CD14-positive monocyte (primary cell): ENCODE measurements at regions not wholly inside any gene's neighbourhood (a gene's known extent, or its start where the extent isn't known, plus 50 kb on each side); places are given as distances from the start of the nearest gene placed in this dataset.

ENCODE experiments used
- DNase-seq, 3 donors: peaks; one replicate each; pipeline ENCODE4 v3.0.0-alpha.2; 2011 to 2022
- H2AFZ ChIP-seq: 2 replicates; pipeline ENCODE4 v1.6.0; 2012; ENCODE audit warnings: mild to moderate bottlenecking, low read depth, low read length, inconsistent platforms; ENCODE audit not compliant: insufficient read depth, poor library complexity, severe bottlenecking
- H3K27ac ChIP-seq, 2 donors: 1 replicate in 1 of 2; 2 replicates in 1 of 2; pipeline ENCODE4 v1.5.1; 2012 to 2013; ENCODE audit warnings: low read length in 2 of 2, control low read depth in 1 of 2, inconsistent platforms in 1 of 2, low read depth in 1 of 2, mild to moderate bottlenecking in 1 of 2
- H3K27me3 ChIP-seq, 2 donors: one replicate each; pipeline versions ENCODE4 v1.6.0 to v1.6.1; 2011 to 2013; ENCODE audit warnings: low read length in 2 of 2; ENCODE audit not compliant: control insufficient read depth in 2 of 2, insufficient read depth in 2 of 2
- H3K36me3 ChIP-seq, 2 donors: replicated peaks in 1 of 2; 1 replicate in 1 of 2; 2 replicates in 1 of 2; pipeline versions ENCODE4 v1.5.1 to v1.6.1; 2012 to 2013; ENCODE audit warnings: low read length in 2 of 2, control low read depth in 1 of 2, inconsistent platforms in 1 of 2, mild to moderate bottlenecking in 1 of 2; ENCODE audit not compliant: insufficient read depth in 2 of 2, control insufficient read depth in 1 of 2
- H3K4me1 ChIP-seq, 2 donors: 1 replicate in 1 of 2; 2 replicates in 1 of 2; pipeline versions ENCODE4 v1.5.1 to v1.6.1; 2012 to 2013; ENCODE audit warnings: low read length in 2 of 2, control low read depth in 1 of 2, inconsistent platforms in 1 of 2, mild to moderate bottlenecking in 1 of 2, moderate library complexity in 1 of 2; ENCODE audit not compliant: insufficient read depth in 2 of 2, control insufficient read depth in 1 of 2
- H3K4me2 ChIP-seq: replicated peaks from 2 replicates; pipeline ENCODE3; 2012; ENCODE audit warnings: low read length, moderate library complexity, mild to moderate bottlenecking; ENCODE audit not compliant: poor library complexity, severe bottlenecking; ENCODE audit errors: extremely low read depth
- H3K4me3 ChIP-seq, 3 experiments: fragments of 200-600 bp in 1 of 3; sonication (generic) in 1 of 3; replicated peaks in 1 of 3; 1 replicate in 2 of 3; 2 replicates in 1 of 3; pipeline ENCODE4 v1.5.1; 2011 to 2013; ENCODE audit warnings: low read length in 3 of 3, mild to moderate bottlenecking in 3 of 3, control low read depth in 2 of 3, low read depth in 2 of 3, inconsistent platforms in 1 of 3, moderate library complexity in 1 of 3
- H3K79me2 ChIP-seq: 2 replicates; pipeline ENCODE4 v1.6.0; 2012; ENCODE audit warnings: mild to moderate bottlenecking, control low read depth, inconsistent platforms, low read length, moderate library complexity; ENCODE audit not compliant: insufficient read depth
- H3K9ac ChIP-seq: 2 replicates; pipeline ENCODE4 v1.6.0; 2017; ENCODE audit warnings: low read length, mild to moderate bottlenecking; ENCODE audit not compliant: insufficient read depth, poor library complexity, severe bottlenecking
- H3K9me3 ChIP-seq, 2 donors: replicated peaks in 1 of 2; 1 replicate in 1 of 2; 2 replicates in 1 of 2; pipeline versions ENCODE4 v1.5.1 to v1.6.1; 2012 to 2013; ENCODE audit warnings: low read length in 2 of 2, control low read depth in 1 of 2; ENCODE audit not compliant: control insufficient read depth in 1 of 2, insufficient read depth in 1 of 2
- H4K20me1 ChIP-seq: 2 replicates; pipeline ENCODE4 v1.6.0; 2012; ENCODE audit warnings: mild to moderate bottlenecking, low read length, control low read depth, moderate library complexity; ENCODE audit not compliant: insufficient read depth
- H3K27ac Mint-ChIP-seq, 7 donors: one replicate each; pipeline ENCODE4 v1.8.0; 2020; ENCODE audit warnings: mild to moderate bottlenecking in 7 of 7, mixed read lengths in 7 of 7, moderate library complexity in 6 of 7, inconsistent platforms in 2 of 7
- H3K27me3 Mint-ChIP-seq, 3 donors: one replicate each; pipeline ENCODE4 v1.8.0; 2021 to 2022; ENCODE audit warnings: low read depth in 3 of 3, mild to moderate bottlenecking in 3 of 3, mixed read lengths in 3 of 3, moderate library complexity in 3 of 3, inconsistent platforms in 1 of 3
- H3K36me3 Mint-ChIP-seq, 2 donors: one replicate each; pipeline ENCODE4 v1.8.0; 2020; ENCODE audit warnings: mixed read lengths in 2 of 2, inconsistent platforms in 1 of 2, mild to moderate bottlenecking in 1 of 2
- H3K4me1 Mint-ChIP-seq: one replicate; pipeline ENCODE4 v1.8.0; 2020; ENCODE audit warnings: mild to moderate bottlenecking, mixed read lengths
- H3K4me3 Mint-ChIP-seq, 2 donors: one replicate each; pipeline ENCODE4 v1.8.0; 2020; ENCODE audit warnings: mild to moderate bottlenecking in 2 of 2, mixed read lengths in 2 of 2, moderate library complexity in 1 of 2
- H3K9me3 Mint-ChIP-seq, 7 donors: one replicate each; pipeline ENCODE4 v1.8.0; 2020 to 2022; ENCODE audit warnings: mixed read lengths in 7 of 7, mild to moderate bottlenecking in 6 of 7, moderate library complexity in 6 of 7, inconsistent platforms in 2 of 7
- WGBS: methylation state at CpG from one replicate; pipeline ENCODE4 v1.1.5; 2013; ENCODE audit warnings: missing lambda C conversion rate; ENCODE audit not compliant: insufficient coverage; 5-methylcytosine and 5-hydroxymethylcytosine counted together
- intact Hi-C, 2 donors: fragments of 100-400 bp; cut with micrococcal nuclease; formaldehyde crosslinking; loops; one replicate each; pipeline versions ENCODE4 v1.15.0 to v1.15.1; 2023
- TF ChIP-seq, protein P1 (sequence below): fragments of 200-600 bp; IDR thresholded peaks from one replicate; pipeline ENCODE4 v1.8.0; 2022; ENCODE audit warnings: antibody characterized with exemption, mild to moderate bottlenecking

DNA sequence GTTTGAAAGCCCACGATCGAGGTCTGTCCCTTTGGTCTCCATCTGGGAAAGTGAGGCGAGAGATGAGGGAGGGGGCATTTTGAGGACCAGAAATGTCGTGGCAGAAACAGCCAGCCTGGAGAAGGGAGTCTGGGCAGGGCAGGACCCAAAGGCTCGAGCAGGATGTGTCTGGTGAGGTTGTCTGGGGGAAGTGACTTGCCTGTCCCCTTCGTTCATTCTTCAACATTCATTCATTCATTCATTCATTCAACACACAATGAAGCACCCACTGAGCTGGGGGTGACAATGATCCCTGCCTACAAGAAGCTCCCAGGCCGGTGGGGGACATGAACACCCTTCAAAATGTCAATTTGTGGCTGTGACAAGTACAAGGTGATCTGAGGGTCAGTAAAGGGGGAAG is 80.5 kb downstream of the CEBPB start:
- H3K4me3 Mint-ChIP-seq: peak overlapping the region; percentile 66 to 89
- peaks cover 3 to 11% of the 10 kb centered on the region in 2 donors for H3K36me3 Mint-ChIP-seq
- peaks cover 97 to 98% of the 10 kb centered on the region in 2 donors for H3K4me1 ChIP-seq

GRCh38 chr20:50271612-50272011 is 81.0 kb downstream of the CEBPB start:
- Mint-ChIP-seq H3K4me3 (peak overlapping the region; percentile 66 to 89), H3K27ac (peak overlapping the region; percentile 97 to 100 (median 99)), H3K36me3 (peaks cover 5 to 13% of the 10 kb centered on the region in 2 donors), H3K27me3 (peaks cover 0 to 3% (median 0%) of the 10 kb centered on the region in 3 donors), H3K9me3 (no peaks in the 10 kb centered on the region), H3K4me1 (peaks cover 96% of the 10 kb centered on the region)
- H3K4me2 ChIP-seq: peak overlapping the region; percentile 66
- peak in 1 of 3 donors; percentile 29 for DNase-seq
- H2AFZ ChIP-seq: no peak overlapping the region
- H3K4me1 ChIP-seq: peaks cover 97 to 98% of the 10 kb centered on the region in 2 donors
- H3K9me3 ChIP-seq: no peaks in the 10 kb centered on the region
- peak overlapping the region; percentile 70 for H3K9ac ChIP-seq
- no peaks in the 10 kb centered on the region for H3K27me3 ChIP-seq
- H3K27ac ChIP-seq: peak overlapping the region; percentile 99
- peaks cover 33% of the 10 kb centered on the region for H3K79me2 ChIP-seq
- TF ChIP-seq, protein P1, sequence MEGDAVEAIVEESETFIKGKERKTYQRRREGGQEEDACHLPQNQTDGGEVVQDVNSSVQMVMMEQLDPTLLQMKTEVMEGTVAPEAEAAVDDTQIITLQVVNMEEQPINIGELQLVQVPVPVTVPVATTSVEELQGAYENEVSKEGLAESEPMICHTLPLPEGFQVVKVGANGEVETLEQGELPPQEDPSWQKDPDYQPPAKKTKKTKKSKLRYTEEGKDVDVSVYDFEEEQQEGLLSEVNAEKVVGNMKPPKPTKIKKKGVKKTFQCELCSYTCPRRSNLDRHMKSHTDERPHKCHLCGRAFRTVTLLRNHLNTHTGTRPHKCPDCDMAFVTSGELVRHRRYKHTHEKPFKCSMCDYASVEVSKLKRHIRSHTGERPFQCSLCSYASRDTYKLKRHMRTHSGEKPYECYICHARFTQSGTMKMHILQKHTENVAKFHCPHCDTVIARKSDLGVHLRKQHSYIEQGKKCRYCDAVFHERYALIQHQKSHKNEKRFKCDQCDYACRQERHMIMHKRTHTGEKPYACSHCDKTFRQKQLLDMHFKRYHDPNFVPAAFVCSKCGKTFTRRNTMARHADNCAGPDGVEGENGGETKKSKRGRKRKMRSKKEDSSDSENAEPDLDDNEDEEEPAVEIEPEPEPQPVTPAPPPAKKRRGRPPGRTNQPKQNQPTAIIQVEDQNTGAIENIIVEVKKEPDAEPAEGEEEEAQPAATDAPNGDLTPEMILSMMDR: no peak
- WGBS: 23% methylated on average over 5 of the region's 7 CpGs
- H4K20me1 ChIP-seq: no peaks in the 10 kb centered on the region
- H3K4me3 ChIP-seq: peak overlapping the region in 1 of 3 experiments; percentile 63
- intact Hi-C loops: loop anchor here (1.0 to 5.0 kb wide), 5 partner anchors 11 to 191 kb away; partner anchors contain the start of gene CEBPB (in 1 of the 2)
- no peaks in the 10 kb centered on the region for H3K36me3 ChIP-seq

More for the DNA sequence above, 80.5 kb downstream of the CEBPB start:
- Histone ChIP-seq H4K20me1 (no peaks in the 10 kb centered on the region), H3K4me3 (peak overlapping the region in 1 of 3 experiments; percentile 63), H3K27ac (peak overlapping the region; percentile 99), H3K9ac (peak overlapping the region; percentile 70), H3K4me2 (peak overlapping the region; percentile 66), H2AFZ (no peak overlapping the region), H3K9me3 (no peaks in the 10 kb centered on the region), H3K79me2 (peaks cover 29% of the 10 kb centered on the region), H3K27me3 (no peaks in the 10 kb centered on the region), H3K36me3 (no peaks in the 10 kb centered on the region)
- DNase-seq: peak in 2 of 3 donors; percentile 37 to 52
- Mint-ChIP-seq H3K27me3 (peaks cover 0 to 3% (median 0%) of the 10 kb centered on the region in 3 donors), H3K9me3 (no peaks in the 10 kb centered on the region), H3K27ac (peak overlapping the region; percentile 97 to 100 (median 99)), H3K4me1 (peaks cover 96% of the 10 kb centered on the region)
- intact Hi-C loops: loop anchor here (2.0 to 5.0 kb wide), 4 partner anchors 44 to 191 kb away; partner anchors contain the start of gene CEBPB (in 1 of the 2)
- TF ChIP-seq, protein P1: no peak
- WGBS: no CpG with 5 or more reads among the region's 7 CpGs
